GM12878 (cell line): ENCODE measurements at regions not wholly inside any gene's neighbourhood (a gene's known extent, or its start where the extent isn't known, plus 50 kb on each side); places are given as distances from the start of the nearest gene placed in this dataset.

Experiments
- ATAC-seq: fragments of 200-7000 bp; cut with Tn5 transposase; 3 replicates; pipeline ENCODE4 v1.9.1; 2020; ENCODE audit warnings: mild to moderate bottlenecking, moderate library complexity
- BruUV-seq: library from RNA; stranded (reverse); fragments of 400-500 nt; replicated peaks from 2 replicates; lab custom pipeline; 2021; lab: Mats Ljungman, UMichigan
- CTCF ChIA-PET: fragments of 300-600 bp; sonication (Branson Sonifier 250); formaldehyde crosslinking; extraction: SDS; loops from one replicate; lab custom pipeline; 2021; ENCODE audit warnings: inconsistent platforms; lab: Yijun Ruan, JAX
- POLR2A ChIA-PET: fragments of 350-600 bp; formaldehyde crosslinking; extraction: SDS; loops from one replicate; lab custom pipeline; 2021; ENCODE audit warnings: inconsistent platforms; lab: Charles Lee
- RAD21 ChIA-PET: fragments of 300-600 bp; sonication (Branson Sonifier 250); formaldehyde crosslinking; loops from one replicate; lab custom pipeline; 2023; ENCODE audit warnings: antibody characterized with exemption; ENCODE audit not compliant: unreplicated experiment; lab: Charles Lee
- SMC1A ChIA-PET: fragments of 300-600 bp; sonication (Branson Sonifier 250); formaldehyde crosslinking; loops from one replicate; lab custom pipeline; 2023; ENCODE audit not compliant: unreplicated experiment, uncharacterized antibody; lab: Charles Lee
- DNase-seq: peaks from one replicate; pipeline ENCODE4 v3.0.0-alpha.2; 2011; ENCODE audit warnings: low read depth, low spot score
- FAIRE-seq: peaks from 3 replicates; lab custom pipeline; 2011; peaks lifted over from hg19 to GRCh38; lab: Jason Lieb, UNC
- H2AFZ ChIP-seq: 2 replicates; pipeline ENCODE4 v1.6.0; 2011; ENCODE audit warnings: low read depth, low read length, control low read depth; ENCODE audit not compliant: control insufficient read depth
- H3K27ac ChIP-seq: 2 replicates; pipeline ENCODE4 v1.5.1; 2011; ENCODE audit warnings: control low read depth; ENCODE audit not compliant: control insufficient read depth, insufficient read depth
- H3K27me3 ChIP-seq, 2 experiments: replicated peaks in 1 of 2; 2 replicates each; pipeline versions ENCODE4 v1.6.0 to v1.6.1; 2011; ENCODE audit warnings: low read length in 1 of 2; ENCODE audit not compliant: control insufficient read depth in 2 of 2, insufficient read depth in 2 of 2
- H3K36me3 ChIP-seq, 2 experiments: 2 replicates each; pipeline ENCODE4 v1.5.1; 2011; ENCODE audit warnings: low read length in 1 of 2; ENCODE audit not compliant: control insufficient read depth in 2 of 2, insufficient read depth in 2 of 2
- H3K4me1 ChIP-seq: 2 replicates; pipeline ENCODE4 v1.6.1; 2011; ENCODE audit warnings: mild to moderate bottlenecking, low read length, moderate library complexity, mixed read lengths; ENCODE audit not compliant: control insufficient read depth, insufficient read depth
- H3K4me2 ChIP-seq: 2 replicates; pipeline ENCODE4 v1.6.0; 2011; ENCODE audit warnings: control low read depth; ENCODE audit not compliant: control insufficient read depth, insufficient read depth
- H3K4me3 ChIP-seq: fragments of 200-600 bp; sonication (generic); 2 replicates; pipeline ENCODE4 v1.5.1; 2016
- H3K79me2 ChIP-seq: 2 replicates; pipeline ENCODE4 v1.6.0; 2011; ENCODE audit warnings: low read length; ENCODE audit not compliant: control insufficient read depth, insufficient read depth
- H3K9ac ChIP-seq: 2 replicates; pipeline ENCODE4 v1.8.0; 2011; ENCODE audit warnings: low read length, control low read depth, mixed read lengths; ENCODE audit not compliant: control insufficient read depth, insufficient read depth
- H3K9me3 ChIP-seq: replicated peaks from 3 replicates; pipeline ENCODE4 v1.5.1; 2011; ENCODE audit warnings: mild to moderate bottlenecking, low read length; ENCODE audit not compliant: control insufficient read depth, insufficient read depth
- H4K20me1 ChIP-seq: 2 replicates; pipeline ENCODE4 v1.6.0; 2011; ENCODE audit not compliant: control insufficient read depth, insufficient read depth
- ETV6 ChIP-seq, 2 experiments: fragments of 450-650 bp in 1 of 2; IDR thresholded peaks in 1 of 2; conservative IDR thresholded peaks in 1 of 2; 2 replicates each; pipeline ENCODE4 v1.6.1; 2014; ENCODE audit warnings: antibody characterized with exemption in 1 of 2, borderline replicate concordance in 1 of 2, low read depth in 1 of 2, mild to moderate bottlenecking in 1 of 2, moderate library complexity in 1 of 2
- HCFC1 ChIP-seq: fragments of 150-350 bp; IDR thresholded peaks from 2 replicates; pipeline ENCODE4 v1.6.1; 2014; ENCODE audit warnings: low read length
- IKZF2 ChIP-seq, 2 experiments: fragments of 450-650 bp; IDR thresholded peaks; 2 replicates each; pipeline ENCODE4 v1.6.1; 2017; ENCODE audit warnings: mild to moderate bottlenecking in 2 of 2, moderate library complexity in 2 of 2
- IRF4 ChIP-seq: IDR thresholded peaks from 2 replicates; pipeline ENCODE4 v1.6.1; 2011; ENCODE audit warnings: low read depth, low read length
- MAX ChIP-seq: IDR thresholded peaks from 2 replicates; pipeline ENCODE4 v1.6.1; 2012; ENCODE audit warnings: low read depth, low read length, improper control_type of control experiment
- MXI1 ChIP-seq: fragments of 150-350 bp; IDR thresholded peaks from 2 replicates; pipeline ENCODE4 v1.6.1; 2011; ENCODE audit warnings: low read depth, mild to moderate bottlenecking, inconsistent platforms, low read length, improper control_type of control experiment
- NFYB ChIP-seq: IDR thresholded peaks from 2 replicates; pipeline ENCODE4 v1.6.1; 2011; ENCODE audit warnings: low read depth, mild to moderate bottlenecking, low read length, improper control_type of control experiment, moderate library complexity; ENCODE audit not compliant: insufficient read depth
- PAX5 ChIP-seq: IDR thresholded peaks from 2 replicates; pipeline ENCODE4 v1.6.1; 2011; ENCODE audit warnings: low read depth, low read length, borderline replicate concordance
- POLR2AphosphoS2 ChIP-seq: IDR thresholded peaks from 2 replicates; pipeline ENCODE4 v1.6.1; 2011; ENCODE audit warnings: low read depth, mild to moderate bottlenecking, low read length, improper control_type of control experiment, moderate library complexity
- ZBED1 ChIP-seq: IDR thresholded peaks from 2 replicates; pipeline ENCODE4 v1.6.1; 2016; ENCODE audit warnings: borderline replicate concordance
- WGBS: methylation state at CpG from one replicate; pipeline ENCODE4 v1.1.6; 2016; ENCODE audit warnings: low lambda C conversion rate; ENCODE audit not compliant: insufficient replicate concordance, insufficient coverage; ENCODE audit errors: missing lambda C conversion rate; 5-methylcytosine and 5-hydroxymethylcytosine counted together
- in situ Hi-C: fragments of 300-500 bp; cut with MboI; formaldehyde crosslinking; loops from 9 replicates; pipeline ENCODE4 v1.14.3; 2018; ENCODE audit warnings: mixed read lengths
- intact Hi-C: fragments of 100-400 bp; cut with micrococcal nuclease; formaldehyde crosslinking; loops from one replicate; pipeline ENCODE4 v1.14.2; 2022; ENCODE audit not compliant: unreplicated experiment
- TF ChIP-seq, protein P1 (sequence below): fragments of 150-350 bp; IDR thresholded peaks from 2 replicates; pipeline ENCODE4 v1.6.1; 2014; ENCODE audit warnings: mild to moderate bottlenecking, low read depth, low read length
- TF ChIP-seq, protein P2 (sequence below): fragments of 450-650 bp; IDR thresholded peaks from 2 replicates; pipeline ENCODE4 v1.6.1; 2018; ENCODE audit warnings: mild to moderate bottlenecking, low read depth, moderate library complexity; ENCODE audit not compliant: partially characterized antibody

DNA sequence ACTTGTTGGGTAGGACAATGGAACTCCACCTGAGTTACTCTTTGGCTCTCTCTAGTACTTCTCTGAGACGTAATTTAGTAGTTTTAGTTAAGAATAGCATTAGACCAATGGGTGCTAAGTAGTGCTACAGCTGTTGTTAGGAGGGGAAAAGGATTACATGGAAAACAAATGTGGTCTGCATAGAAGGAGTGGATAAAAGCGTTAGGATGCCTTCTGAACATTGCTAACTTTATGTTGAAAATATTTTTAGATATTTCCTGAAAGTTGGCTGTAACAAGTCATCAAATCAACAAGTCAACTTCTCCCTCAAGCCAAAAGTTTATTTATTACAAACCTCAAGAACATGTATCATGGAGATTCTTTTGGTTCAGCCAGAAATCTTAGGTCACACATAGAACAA lies 409.5 kb upstream of the MEF2C start:
- FAIRE-seq (no peak), ATAC-seq (no peak), DNase-seq (no peak)
- in situ Hi-C loops (no loop called here), intact Hi-C loops (no loop called here)
- 100% methylated on average over 2 of the region's 2 CpGs for WGBS
- BruUV-seq: no TSS peak
- H4K20me1 ChIP-seq: no peaks in the 10 kb centered on the region
- H3K27me3 ChIP-seq: no peaks in the 10 kb centered on the region
- SMC1A ChIA-PET: interaction anchor here (0.8 to 4.1 kb wide), 6 partner anchors 9 to 437 kb away, joined by 3 to 25 read pairs (median 6); no protein-coding TSS in a partner anchor
- no peak overlapping the region for H3K9ac ChIP-seq
- POLR2A ChIA-PET: interaction anchor here (1.0 to 1.1 kb wide), 3 partner anchors 9 to 51 kb away, joined by 3 to 4 read pairs (median 3); no protein-coding TSS in a partner anchor
- no peak overlapping the region for H3K4me3 ChIP-seq
- no peak for TF ChIP-seq ETV6 (conservative IDR thresholded peaks at IDR 0.05 in 1 of 2, IDR thresholded peaks at IDR 0.05 in 1 of 2; ENCODE audit: borderline replicate concordance in 1 of 2, low read depth in 1 of 2)
- TF ChIP-seq PAX5: no peak
- no peak overlapping the region for H3K4me2 ChIP-seq
- CTCF ChIA-PET: interaction anchor here (4.7 kb wide), 1 partner anchor 11 kb away, joined by 17 read pairs; no protein-coding TSS in a partner anchor
- H3K27ac ChIP-seq: no peak overlapping the region
- H3K36me3 ChIP-seq: no peaks in the 10 kb centered on the region
- RAD21 ChIA-PET: no interaction called here
- H2AFZ ChIP-seq: no peak overlapping the region
- peaks cover 11% of the 10 kb centered on the region; the same call in 1 of the 2 replicates for H3K4me1 ChIP-seq
- H3K9me3 ChIP-seq: no peaks in the 10 kb centered on the region; the same call in 1 of the 3 replicates
- H3K79me2 ChIP-seq: no peaks in the 10 kb centered on the region

DNA sequence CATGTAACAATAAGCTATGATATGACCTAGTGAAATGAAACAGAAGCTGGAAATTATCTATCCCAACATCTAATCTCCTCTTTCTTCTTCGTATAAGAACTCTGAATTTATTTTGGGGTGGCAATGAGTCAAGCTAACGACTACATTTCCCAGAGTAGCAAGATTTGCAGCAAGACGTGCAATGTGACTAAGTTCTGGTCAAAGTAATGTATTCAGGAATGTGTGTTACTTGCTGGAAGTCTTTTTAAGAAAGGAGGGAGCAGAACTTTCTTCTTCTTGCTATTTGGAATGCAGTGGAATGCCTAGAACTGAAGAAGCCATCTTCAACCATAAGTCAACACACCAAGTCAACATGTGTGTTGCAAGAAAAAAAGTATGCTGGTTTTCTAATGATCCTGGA lies 406.6 kb upstream of the MEF2C start:
- ATAC-seq: no peak
- Histone ChIP-seq H3K4me3 (no peak overlapping the region), H3K9ac (no peak overlapping the region), H3K27me3 (no peaks in the 10 kb centered on the region), H3K79me2 (no peaks in the 10 kb centered on the region), H2AFZ (no peak overlapping the region), H3K27ac (no peak overlapping the region), H3K4me2 (no peak overlapping the region), H3K9me3 (no peaks in the 10 kb centered on the region; the same call in 2 of the 3 replicates), H4K20me1 (no peaks in the 10 kb centered on the region), H3K36me3 (no peaks in the 10 kb centered on the region), H3K4me1 (peaks cover 5% of the 10 kb centered on the region; the same call in 1 of the 2 replicates)
- no peak for DNase-seq
- CTCF ChIA-PET: interaction anchor here (0.6 kb wide), 1 partner anchor 169 kb away, joined by 3 read pairs; no protein-coding TSS in a partner anchor
- SMC1A ChIA-PET: interaction anchor here (0.6 to 3.2 kb wide), 5 partner anchors 9 to 560 kb away, joined by 3 to 25 read pairs (median 3); no protein-coding TSS in a partner anchor
- BruUV-seq: no TSS peak
- 76% methylated on average over 3 of the region's 3 CpGs for WGBS
- FAIRE-seq: no peak
- POLR2A ChIA-PET: interaction anchor here (0.6 to 1.0 kb wide), 2 partner anchors 11 to 421 kb away, joined by 3 to 5 read pairs; no protein-coding TSS in a partner anchor
- RAD21 ChIA-PET: interaction anchor here (1.2 to 1.6 kb wide), 2 partner anchors 12 to 18 kb away, joined by 4 to 6 read pairs; no protein-coding TSS in a partner anchor
- intact Hi-C loops: no loop called here
- in situ Hi-C loops: no loop called here
- TF ChIP-seq NFYB (no peak), POLR2AphosphoS2 (no peak), ZBED1 (no peak), IRF4 (no peak), MXI1 (no peak), MAX (no peak), HCFC1 (no peak), IKZF2 (IDR thresholded peaks at IDR 0.05) (no peak)
- TF ChIP-seq, protein P1, sequence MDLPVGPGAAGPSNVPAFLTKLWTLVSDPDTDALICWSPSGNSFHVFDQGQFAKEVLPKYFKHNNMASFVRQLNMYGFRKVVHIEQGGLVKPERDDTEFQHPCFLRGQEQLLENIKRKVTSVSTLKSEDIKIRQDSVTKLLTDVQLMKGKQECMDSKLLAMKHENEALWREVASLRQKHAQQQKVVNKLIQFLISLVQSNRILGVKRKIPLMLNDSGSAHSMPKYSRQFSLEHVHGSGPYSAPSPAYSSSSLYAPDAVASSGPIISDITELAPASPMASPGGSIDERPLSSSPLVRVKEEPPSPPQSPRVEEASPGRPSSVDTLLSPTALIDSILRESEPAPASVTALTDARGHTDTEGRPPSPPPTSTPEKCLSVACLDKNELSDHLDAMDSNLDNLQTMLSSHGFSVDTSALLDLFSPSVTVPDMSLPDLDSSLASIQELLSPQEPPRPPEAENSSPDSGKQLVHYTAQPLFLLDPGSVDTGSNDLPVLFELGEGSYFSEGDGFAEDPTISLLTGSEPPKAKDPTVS: no peak
- TF ChIP-seq, protein P2, sequence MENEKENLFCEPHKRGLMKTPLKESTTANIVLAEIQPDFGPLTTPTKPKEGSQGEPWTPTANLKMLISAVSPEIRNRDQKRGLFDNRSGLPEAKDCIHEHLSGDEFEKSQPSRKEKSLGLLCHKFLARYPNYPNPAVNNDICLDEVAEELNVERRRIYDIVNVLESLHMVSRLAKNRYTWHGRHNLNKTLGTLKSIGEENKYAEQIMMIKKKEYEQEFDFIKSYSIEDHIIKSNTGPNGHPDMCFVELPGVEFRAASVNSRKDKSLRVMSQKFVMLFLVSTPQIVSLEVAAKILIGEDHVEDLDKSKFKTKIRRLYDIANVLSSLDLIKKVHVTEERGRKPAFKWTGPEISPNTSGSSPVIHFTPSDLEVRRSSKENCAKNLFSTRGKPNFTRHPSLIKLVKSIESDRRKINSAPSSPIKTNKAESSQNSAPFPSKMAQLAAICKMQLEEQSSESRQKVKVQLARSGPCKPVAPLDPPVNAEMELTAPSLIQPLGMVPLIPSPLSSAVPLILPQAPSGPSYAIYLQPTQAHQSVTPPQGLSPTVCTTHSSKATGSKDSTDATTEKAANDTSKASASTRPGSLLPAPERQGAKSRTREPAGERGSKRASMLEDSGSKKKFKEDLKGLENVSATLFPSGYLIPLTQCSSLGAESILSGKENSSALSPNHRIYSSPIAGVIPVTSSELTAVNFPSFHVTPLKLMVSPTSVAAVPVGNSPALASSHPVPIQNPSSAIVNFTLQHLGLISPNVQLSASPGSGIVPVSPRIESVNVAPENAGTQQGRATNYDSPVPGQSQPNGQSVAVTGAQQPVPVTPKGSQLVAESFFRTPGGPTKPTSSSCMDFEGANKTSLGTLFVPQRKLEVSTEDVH: no peak
